GOT3 (cell line): ENCODE measurements at regions not wholly inside any gene's neighbourhood (a gene's known extent, or its start where the extent isn't known, plus 50 kb on each side); places are given as distances from the start of the nearest gene placed in this dataset.

Experiments used
- DNase-seq: peaks from one replicate; lab custom pipeline; 2025; ENCODE audit warnings: mixed read lengths; lab: John Stamatoyannopoulos, UW

GRCh38 chr1:232891656-232892317, 58.6 kb upstream of the NTPCR start:
- no peak for DNase-seq

GRCh38 chr1:232893481-232894313, 56.7 kb upstream of the NTPCR start:
- no peak for DNase-seq

GRCh38 chr1:232894436-232894835, 56.0 kb upstream of the NTPCR start:
- no peak for DNase-seq

- no peak for DNase-seq
Observed at GRCh38 chr1:232897949-232898465, 52.4 kb upstream of the NTPCR start.

- DNase-seq, result no peak
Observed at GRCh38 chr1:232899268-232899667, 51.1 kb upstream of the NTPCR start.

GRCh38 chr1:232899839-232900238, 50.6 kb upstream of the NTPCR start:
- no peak for DNase-seq
